ENCODE measurements at regions not wholly inside any gene's neighbourhood (a gene's known extent, or its start where the extent isn't known, plus 50 kb on each side); places are given as distances from the start of the nearest gene placed in this dataset.
A peak's percentile ranks its signal among the peaks of the same experiment; 100 is the strongest.

GRCh38 chr2:151161821-151162551 lies 99.7 kb downstream of the RBM43 start:
- BruUV-seq (replicated peaks) = no TSS peak
- H3K4me1 ChIP-seq = no peaks in the 10 kb centered on the region
- H3K36me3 ChIP-seq (ENCODE audit: control insufficient read depth, insufficient read depth, low read length) = no peaks in the 10 kb centered on the region
- Mint-ChIP-seq H3K4me3 (ENCODE audit: unreplicated experiment) (no peak overlapping the region), H3K9me3 (ENCODE audit: unreplicated experiment) (no peaks in the 10 kb centered on the region), H3K4me1 (ENCODE audit: low read depth, unreplicated experiment) (no peaks in the 10 kb centered on the region), H3K27me3 (ENCODE audit: insufficient read depth, unreplicated experiment) (peaks cover 8% of the 10 kb centered on the region), H3K36me3 (ENCODE audit: insufficient read depth, unreplicated experiment) (no peaks in the 10 kb centered on the region), H3K27ac (ENCODE audit: unreplicated experiment) (no peak overlapping the region)
- no peak for DNase-seq
- POLR2A ChIA-PET = no interaction called here
- peak in 1 of 2 experiments; percentile 6 for TF ChIP-seq CTCF (IDR thresholded peaks at IDR 0.05; ENCODE audit: insufficient read depth in 1 of 2, low read depth in 1 of 2, low read length in 1 of 2, severe bottlenecking in 1 of 2, unreplicated experiment in 1 of 2)
- H3K9me3 ChIP-seq = no peaks in the 10 kb centered on the region
- CTCF ChIA-PET = no interaction called here
- intact Hi-C loops (cut with micrococcal nuclease; ENCODE audit: unreplicated experiment) = no loop called here
- H3K27me3 ChIP-seq (replicated peaks; ENCODE audit: control insufficient read depth, insufficient read depth, low read length) = no peaks in the 10 kb centered on the region; the same call in 1 of the 2 replicates
- no peak overlapping the region for H3K4me3 ChIP-seq (ENCODE audit: low read depth, low read length)

- H3K36me3 Mint-ChIP-seq (ENCODE audit: insufficient read depth, unreplicated experiment) = no peaks in the 10 kb centered on the region
- H3K9me3 Mint-ChIP-seq (ENCODE audit: unreplicated experiment) = no peaks in the 10 kb centered on the region
- intact Hi-C loops (cut with micrococcal nuclease; ENCODE audit: unreplicated experiment) = no loop called here
- Histone ChIP-seq H3K9me3 (no peaks in the 10 kb centered on the region), H3K4me3 (ENCODE audit: low read depth, low read length) (no peak overlapping the region), H3K4me1 (no peaks in the 10 kb centered on the region), H3K36me3 (ENCODE audit: control insufficient read depth, insufficient read depth, low read length) (no peaks in the 10 kb centered on the region), H3K27me3 (replicated peaks; ENCODE audit: control insufficient read depth, insufficient read depth, low read length) (no peaks in the 10 kb centered on the region)
- peaks cover 16% of the 10 kb centered on the region for H3K27me3 Mint-ChIP-seq (ENCODE audit: insufficient read depth, unreplicated experiment)
- no peak for DNase-seq
- ChIA-PET POLR2A (interaction anchor here (0.5 kb wide), 1 partner anchor 99 kb away, joined by 5 read pairs; no protein-coding TSS in a partner anchor), CTCF (interaction anchor here (0.6 kb wide), 2 partner anchors 92 to 1007 kb away, joined by 3 read pairs; no protein-coding TSS in a partner anchor)
- no peak overlapping the region for H3K27ac Mint-ChIP-seq (ENCODE audit: unreplicated experiment)
- H3K4me3 Mint-ChIP-seq (ENCODE audit: unreplicated experiment) = no peak overlapping the region
- BruUV-seq (replicated peaks) = no TSS peak
- no peak for TF ChIP-seq CTCF (IDR thresholded peaks at IDR 0.05; ENCODE audit: insufficient read depth in 1 of 2, low read depth in 1 of 2, low read length in 1 of 2, severe bottlenecking in 1 of 2, unreplicated experiment in 1 of 2)
- H3K4me1 Mint-ChIP-seq (ENCODE audit: low read depth, unreplicated experiment) = no peaks in the 10 kb centered on the region
These were observed 102.5 kb downstream of the RBM43 start for GRCh38 chr2:151159109-151159662.

- CTCF ChIA-PET = no interaction called here
- no peak for TF ChIP-seq CTCF (IDR thresholded peaks at IDR 0.05; ENCODE audit: insufficient read depth in 1 of 2, low read depth in 1 of 2, low read length in 1 of 2, severe bottlenecking in 1 of 2, unreplicated experiment in 1 of 2)
- Mint-ChIP-seq H3K36me3 (ENCODE audit: insufficient read depth, unreplicated experiment) (no peaks in the 10 kb centered on the region), H3K9me3 (ENCODE audit: unreplicated experiment) (no peaks in the 10 kb centered on the region), H3K27ac (ENCODE audit: unreplicated experiment) (no peak overlapping the region), H3K4me3 (ENCODE audit: unreplicated experiment) (no peak overlapping the region), H3K4me1 (ENCODE audit: low read depth, unreplicated experiment) (no peaks in the 10 kb centered on the region), H3K27me3 (ENCODE audit: insufficient read depth, unreplicated experiment) (peaks cover 20% of the 10 kb centered on the region)
- Histone ChIP-seq H3K4me1 (no peaks in the 10 kb centered on the region), H3K27me3 (replicated peaks; ENCODE audit: control insufficient read depth, insufficient read depth, low read length) (no peaks in the 10 kb centered on the region), H3K9me3 (no peaks in the 10 kb centered on the region), H3K4me3 (ENCODE audit: low read depth, low read length) (no peak overlapping the region), H3K36me3 (ENCODE audit: control insufficient read depth, insufficient read depth, low read length) (no peaks in the 10 kb centered on the region)
- POLR2A ChIA-PET = interaction anchor here (0.7 kb wide), 1 partner anchor 18 kb away, joined by 3 read pairs; no protein-coding TSS in a partner anchor
- intact Hi-C loops (cut with micrococcal nuclease; ENCODE audit: unreplicated experiment) = no loop called here
- no TSS peak for BruUV-seq (replicated peaks)
- no peak for DNase-seq
These were observed 104.5 kb downstream of the RBM43 start for GRCh38 chr2:151157000-151157735.
